HG03066 (cell line): ENCODE measurements at regions not wholly inside any gene's neighbourhood (a gene's known extent, or its start where the extent isn't known, plus 50 kb on each side); places are given as distances from the start of the nearest gene placed in this dataset.

Experiments
- ATAC-seq: cut with Tn5 transposase; IDR thresholded peaks from one replicate; pipeline ENCODE4 v1.9.1; 2021; ENCODE audit warnings: low read depth; ENCODE audit not compliant: unreplicated experiment

DNA sequence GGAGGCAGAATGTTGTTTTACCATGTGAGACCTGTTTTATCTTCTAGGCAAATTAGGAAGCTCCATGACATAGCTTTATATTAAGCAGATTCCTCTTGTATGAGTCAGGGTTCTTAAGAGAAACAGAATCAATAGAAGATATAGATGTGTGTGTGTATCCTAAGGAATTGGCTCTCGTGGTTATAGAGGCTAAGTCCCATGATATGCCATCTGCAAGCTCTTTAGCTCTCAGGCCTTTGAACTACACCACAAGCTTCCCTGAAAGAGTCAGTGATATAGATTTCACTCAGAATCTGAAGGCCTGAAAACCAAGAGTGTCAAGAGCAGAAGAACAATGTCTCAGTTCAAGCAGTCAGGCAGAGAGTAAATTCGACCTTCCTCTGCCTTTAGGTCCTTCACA lies 365.8 kb upstream of the ZNF608 start:
- no peak for ATAC-seq

GRCh38 chr5:125113328-125113727 lies 366.9 kb upstream of the ZNF608 start:
- no peak for ATAC-seq

DNA sequence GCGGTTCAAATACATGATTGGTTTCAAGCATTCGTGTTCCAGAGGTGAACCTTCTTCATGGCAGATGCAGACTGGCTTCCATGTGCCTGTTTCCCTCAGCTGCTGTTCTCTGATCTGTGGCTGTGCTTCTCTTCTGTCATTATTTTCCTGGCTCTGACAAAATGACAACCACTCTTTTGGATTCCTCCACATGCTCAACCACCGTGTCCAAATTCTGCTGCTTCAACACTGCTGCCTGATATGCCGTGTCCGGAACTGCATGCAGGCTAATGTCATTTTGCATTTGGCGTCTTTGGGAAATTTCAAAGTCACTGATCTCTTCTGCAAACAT lies 368.7 kb upstream of the ZNF608 start:
- no peak for ATAC-seq

DNA sequence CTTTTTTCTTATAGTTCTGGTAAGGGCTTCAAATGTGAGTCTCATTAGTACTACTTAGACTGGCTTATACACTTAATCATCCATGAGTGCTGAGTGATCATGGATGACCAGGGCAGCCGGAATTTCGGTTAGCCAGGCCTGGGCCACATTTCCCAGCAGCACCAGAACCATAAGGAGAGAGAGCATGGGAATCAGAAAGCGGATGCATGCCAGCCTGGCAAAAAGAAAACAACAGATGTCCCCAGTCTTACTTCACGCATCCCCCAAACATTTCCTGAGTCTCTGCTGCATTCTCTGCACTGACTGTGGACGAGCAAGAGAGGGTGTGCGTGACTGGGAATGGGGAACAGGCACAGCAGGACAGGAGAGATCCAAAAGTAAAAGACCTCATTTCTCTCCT lies 371.1 kb upstream of the ZNF608 start:
- ATAC-seq, result no peak

DNA sequence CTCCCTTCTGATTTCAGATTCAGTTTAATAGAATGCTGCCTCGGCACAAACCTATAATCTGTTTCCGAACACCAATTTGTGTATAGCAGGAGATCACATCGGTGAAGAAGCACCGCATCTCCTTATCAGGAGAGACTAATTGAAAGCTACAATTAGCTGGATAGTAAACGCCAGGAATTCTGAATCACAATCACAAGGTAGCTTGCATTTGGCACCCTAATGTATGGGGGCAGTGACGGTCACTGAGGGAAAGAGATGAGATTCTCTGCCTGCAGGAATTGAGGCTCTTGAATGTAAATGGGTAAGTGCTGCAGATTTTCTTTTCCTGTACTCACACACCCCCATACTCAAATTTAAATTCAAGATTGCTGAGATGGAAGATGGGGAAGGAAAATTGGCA lies 373.6 kb upstream of the ZNF608 start:
- no peak for ATAC-seq

GRCh38 chr5:125125031-125125823 lies 378.8 kb upstream of the ZNF608 start:
- no peak for ATAC-seq

GRCh38 chr5:125126050-125126449 lies 379.6 kb upstream of the ZNF608 start:
- ATAC-seq, result no peak

GRCh38 chr5:125129151-125129806 lies 382.8 kb upstream of the ZNF608 start:
- ATAC-seq, result no peak

- ATAC-seq, result no peak
Measured at GRCh38 chr5:125130591-125130990, 384.2 kb upstream of the ZNF608 start.

GRCh38 chr5:125134216-125135081 lies 388.0 kb upstream of the ZNF608 start:
- ATAC-seq, result no peak

DNA sequence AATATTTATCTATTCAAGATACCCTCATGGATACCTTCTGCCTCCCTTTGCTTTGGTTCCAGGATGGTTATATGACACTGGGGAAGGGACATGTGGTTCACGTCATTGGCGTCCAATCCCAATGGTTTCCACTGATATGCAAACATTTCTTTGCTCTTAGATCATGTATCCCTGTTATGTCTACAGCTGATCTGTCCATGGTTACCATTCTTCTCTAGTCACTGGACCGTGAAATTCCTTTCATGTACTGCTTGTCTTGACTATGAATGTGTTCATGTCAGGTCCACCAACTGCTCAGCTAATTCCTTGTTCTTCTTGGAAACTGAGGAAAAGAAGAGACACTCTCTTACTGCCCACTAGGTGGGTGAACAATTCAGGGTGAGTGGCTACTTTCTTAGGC lies 391.1 kb upstream of the ZNF608 start:
- no peak for ATAC-seq

DNA sequence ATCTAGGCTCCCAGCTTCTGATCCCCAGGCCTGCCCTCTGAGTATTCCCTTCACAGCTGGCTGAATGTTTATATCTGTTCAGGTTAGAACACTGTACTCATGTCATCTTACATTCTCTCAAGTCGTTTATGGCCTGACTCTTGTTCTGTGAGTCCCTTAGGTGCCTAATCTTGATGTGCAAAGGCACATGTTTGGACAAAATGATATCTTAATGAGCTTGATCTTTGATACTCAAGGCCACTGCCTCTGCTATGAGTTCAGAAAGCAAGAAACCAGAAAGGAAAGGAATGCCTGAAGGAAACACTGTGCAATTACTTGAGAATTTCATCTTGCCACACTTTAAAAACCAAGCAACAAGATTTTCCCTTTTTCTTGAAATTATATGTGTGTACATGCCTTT lies 391.8 kb upstream of the ZNF608 start:
- ATAC-seq, result no peak

DNA sequence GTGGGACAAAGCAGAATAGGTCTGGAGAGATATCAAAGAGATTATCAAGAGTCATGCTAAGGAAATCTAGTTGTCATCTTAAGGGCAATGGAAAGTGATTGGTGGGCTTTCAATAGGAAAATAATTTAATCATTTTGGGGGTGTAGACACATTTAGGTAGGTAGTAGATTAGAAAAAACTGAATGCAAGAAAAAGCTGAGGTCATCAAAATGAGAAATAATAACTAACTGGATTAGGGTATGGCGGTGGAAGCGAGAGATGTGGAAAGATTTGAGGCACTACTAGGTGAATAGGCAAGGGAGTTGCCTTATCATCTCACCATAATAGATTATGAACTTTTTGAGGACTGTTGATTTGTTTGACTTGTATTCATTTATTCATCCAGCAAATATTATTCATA lies 393.2 kb upstream of the ZNF608 start:
- ATAC-seq, result no peak

DNA sequence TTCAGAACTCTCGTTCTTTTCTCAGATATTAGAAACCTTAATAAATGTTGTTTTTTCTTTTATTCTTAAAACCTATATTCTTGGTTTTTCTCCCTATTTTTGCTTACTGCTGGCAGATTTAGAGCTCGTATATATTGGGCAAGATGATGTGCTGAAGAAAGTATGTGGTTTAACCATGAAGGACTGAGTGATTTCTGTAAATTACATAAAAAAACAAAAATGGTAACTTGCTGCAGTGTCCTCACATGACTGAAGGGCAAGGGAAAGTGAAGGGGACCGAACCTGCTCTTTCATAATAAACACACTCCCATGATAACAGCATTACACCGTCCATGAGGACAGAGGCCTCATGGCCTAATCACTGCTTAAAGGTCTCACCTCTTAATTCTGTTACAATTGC lies 393.8 kb upstream of the ZNF608 start:
- ATAC-seq, result no peak

GRCh38 chr5:125140855-125141254 lies 394.4 kb upstream of the ZNF608 start:
- ATAC-seq, result no peak

DNA sequence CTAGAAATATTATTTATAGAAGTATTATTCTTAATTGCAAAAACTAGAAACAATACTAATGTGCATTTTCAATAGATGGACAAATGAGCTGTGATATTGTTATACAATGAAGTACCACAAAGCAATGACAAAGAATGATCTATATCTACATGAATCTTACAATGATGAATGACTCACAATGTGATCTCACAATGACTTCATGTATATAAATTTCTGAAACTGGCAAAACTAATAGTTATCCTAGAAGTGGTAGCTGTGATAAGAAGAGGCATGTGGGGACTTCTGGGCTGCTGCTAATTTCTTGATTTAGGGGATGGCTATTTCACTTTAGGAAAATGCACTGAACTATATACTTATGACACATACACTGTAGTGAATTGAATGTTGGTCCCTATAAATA lies 396.0 kb upstream of the ZNF608 start:
- ATAC-seq, result no peak

DNA sequence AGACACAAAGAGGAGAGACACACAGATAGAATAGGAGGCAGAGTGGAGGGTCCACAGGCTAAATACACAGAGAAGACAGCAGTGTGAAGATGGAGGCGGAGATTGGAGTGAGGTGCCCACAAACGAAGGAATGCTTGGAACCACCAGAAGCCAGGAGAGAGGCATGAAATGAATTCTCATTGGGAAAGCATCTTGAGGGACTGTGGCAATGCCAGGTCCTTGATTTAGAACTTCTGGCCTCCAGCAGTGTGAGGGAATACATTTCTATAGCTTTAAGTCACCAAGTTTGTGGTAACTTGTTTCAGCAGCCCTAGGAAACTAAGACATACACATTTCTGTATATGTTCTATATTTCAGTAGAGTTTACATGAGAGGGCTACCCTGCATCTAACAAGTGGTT lies 396.6 kb upstream of the ZNF608 start:
- no peak for ATAC-seq

GRCh38 chr5:125148076-125148475 lies 401.6 kb upstream of the ZNF608 start:
- no peak for ATAC-seq

GRCh38 chr5:125148706-125149105 lies 402.3 kb upstream of the ZNF608 start:
- no peak for ATAC-seq

GRCh38 chr5:125149110-125149509 lies 402.7 kb upstream of the ZNF608 start:
- ATAC-seq, result no peak

GRCh38 chr5:125149527-125149926 lies 403.1 kb upstream of the ZNF608 start:
- no peak for ATAC-seq
